Thymus (tissue), 11 donors: ENCODE measurements at regions not wholly inside any gene's neighbourhood (a gene's known extent, or its start where the extent isn't known, plus 50 kb on each side); places are given as distances from the start of the nearest gene placed in this dataset.
"Not testable (repeated sequence)": the region's sequence is repeated elsewhere in the genome, so short reads cannot be mapped to it uniquely, and the experiment has no call there.

Experiments
- DNase-seq, 9 donors: peaks; one replicate each; pipeline ENCODE4 v3.0.0-alpha.2; 2013; ENCODE audit warnings: low spot score in 9 of 9, low read depth in 6 of 9, missing footprints in 1 of 9
- H3K27ac ChIP-seq, 2 donors: one replicate each; pipeline ENCODE4 v1.5.1; 2013; ENCODE audit warnings: control low read depth in 1 of 2, low read depth in 1 of 2, low read length in 1 of 2, mild to moderate bottlenecking in 1 of 2, moderate library complexity in 1 of 2
- H3K27me3 ChIP-seq, 2 donors: one replicate each; pipeline ENCODE4 v1.5.1; 2013; ENCODE audit warnings: low read length in 1 of 2; ENCODE audit not compliant: control insufficient read depth in 2 of 2, insufficient read depth in 1 of 2
- H3K36me3 ChIP-seq, 2 donors: one replicate each; pipeline ENCODE4 v1.5.1; 2013; ENCODE audit warnings: low read length in 1 of 2, mild to moderate bottlenecking in 1 of 2, moderate library complexity in 1 of 2; ENCODE audit not compliant: control insufficient read depth in 2 of 2, insufficient read depth in 2 of 2
- H3K4me1 ChIP-seq, 2 donors: one replicate each; pipeline ENCODE4 v1.5.1; 2013; ENCODE audit warnings: low read length in 2 of 2; ENCODE audit not compliant: control insufficient read depth in 2 of 2, insufficient read depth in 2 of 2
- H3K4me3 ChIP-seq, 2 donors: one replicate each; pipeline ENCODE4 v1.5.1; 2013; ENCODE audit warnings: low read length in 2 of 2, control low read depth in 1 of 2, mild to moderate bottlenecking in 1 of 2
- H3K9me3 ChIP-seq, 2 donors: one replicate each; pipeline ENCODE4 v1.5.1; 2013; ENCODE audit warnings: low read length in 1 of 2, mild to moderate bottlenecking in 1 of 2; ENCODE audit not compliant: control insufficient read depth in 2 of 2, insufficient read depth in 1 of 2
- WGBS: extraction: QIAGEN DNeasy Blood & Tissue Kit; methylation state at CpG from one replicate; pipeline ENCODE4 v1.1.7; 2013; 5-methylcytosine and 5-hydroxymethylcytosine counted together
- donor health status: healthy.

DNA sequence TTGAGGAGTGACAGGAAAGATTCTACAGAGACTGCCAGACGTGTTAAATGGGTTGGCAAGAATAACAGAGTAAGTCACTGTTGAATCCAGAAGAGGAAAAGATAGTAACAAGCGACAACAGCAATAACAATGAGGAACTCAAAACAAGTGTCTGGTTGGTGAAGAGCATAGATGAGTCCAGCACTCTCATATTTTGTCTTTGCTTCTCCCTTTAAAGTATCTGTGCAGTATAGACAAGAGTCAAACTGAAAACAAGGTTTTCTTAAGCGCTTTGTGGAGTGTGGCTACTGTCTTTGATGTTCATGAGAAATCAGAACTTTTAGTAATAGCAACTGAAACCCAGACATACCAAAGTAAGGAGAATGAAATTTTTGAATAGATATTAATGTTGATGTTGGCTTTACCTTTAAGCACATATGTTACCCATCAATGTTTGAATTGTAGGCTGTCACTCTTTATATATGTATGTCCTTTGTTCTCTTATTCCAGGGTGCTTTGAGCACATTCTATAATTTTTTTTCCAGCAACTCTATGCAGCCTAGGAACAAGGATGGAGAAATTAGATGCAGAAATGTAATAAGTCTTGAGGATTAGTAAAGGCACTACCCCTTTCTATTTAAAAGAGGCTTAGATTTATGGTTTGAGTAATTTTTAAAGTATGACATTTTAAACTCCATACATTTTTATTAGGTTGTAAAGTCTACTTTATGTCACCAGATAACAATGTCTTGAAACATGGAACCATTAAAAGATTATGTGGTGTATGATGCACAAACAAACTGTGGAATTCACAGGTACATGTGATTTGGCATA, 185.5 kb downstream of the NFKBIZ start:
- no peaks in the 10 kb centered on the region for H3K36me3 ChIP-seq
- H3K9me3 ChIP-seq: peaks cover 0 to under 1% of the 10 kb centered on the region in 2 donors
- no peak overlapping the region for H3K4me3 ChIP-seq
- H3K4me1 ChIP-seq: no peaks in the 10 kb centered on the region
- H3K27ac ChIP-seq: no peak overlapping the region
- H3K27me3 ChIP-seq: no peaks in the 10 kb centered on the region
- no peak for DNase-seq
- 92% methylated on average over 3 of the region's 3 CpGs for WGBS

DNA sequence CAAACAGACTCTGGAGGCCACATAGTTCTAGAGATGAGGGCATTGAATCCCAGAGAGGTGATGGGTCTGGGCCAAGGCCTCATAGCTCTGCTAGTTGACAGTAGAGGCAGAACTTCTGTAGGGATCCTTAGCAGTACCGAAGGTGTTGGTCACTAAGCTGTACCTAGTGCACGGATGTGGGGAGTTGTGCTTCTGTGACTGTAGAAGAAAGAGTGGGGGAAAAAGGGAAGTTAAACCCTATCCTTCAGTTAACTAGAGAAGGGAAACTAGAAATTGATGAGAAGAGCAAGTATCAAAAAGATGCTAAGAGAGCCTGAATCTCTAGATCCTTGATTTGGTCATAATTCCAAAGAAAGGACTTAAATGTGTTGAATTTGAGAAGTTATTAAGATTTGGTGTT, 186.7 kb downstream of the NFKBIZ start:
- no peaks in the 10 kb centered on the region for H3K27me3 ChIP-seq
- no peak overlapping the region for H3K27ac ChIP-seq
- 38% methylated on average over 2 of the region's 2 CpGs for WGBS
- no peaks in the 10 kb centered on the region for H3K36me3 ChIP-seq
- H3K4me1 ChIP-seq: no peaks in the 10 kb centered on the region
- no peak overlapping the region for H3K4me3 ChIP-seq
- peaks cover 0 to 5% of the 10 kb centered on the region in 2 donors for H3K9me3 ChIP-seq
- no peak for DNase-seq

DNA sequence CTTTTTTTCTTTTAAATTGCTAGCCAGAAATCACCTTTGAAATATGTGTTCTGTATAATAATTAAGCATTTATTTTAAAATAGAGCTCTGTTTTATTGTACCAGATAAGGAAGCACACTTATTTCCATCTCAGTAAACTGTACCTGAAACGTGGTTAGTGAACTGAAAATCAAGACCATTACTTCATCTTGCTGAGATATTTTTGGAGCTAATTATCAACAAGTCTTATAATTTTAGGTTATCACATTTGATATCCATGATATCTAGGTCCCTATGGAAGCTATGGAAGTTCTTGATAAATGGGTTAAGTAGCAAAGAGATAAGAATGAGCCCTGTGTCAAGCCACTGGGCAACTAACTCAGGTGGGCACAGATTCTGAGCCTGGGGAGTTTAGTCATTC, 187.2 kb downstream of the NFKBIZ start:
- Histone ChIP-seq H3K9me3 (peaks cover 0 to 5% of the 10 kb centered on the region in 2 donors), H3K36me3 (no peaks in the 10 kb centered on the region), H3K27ac (no peak overlapping the region), H3K27me3 (no peaks in the 10 kb centered on the region), H3K4me3 (no peak overlapping the region), H3K4me1 (no peaks in the 10 kb centered on the region)
- 87% methylated on average over 1 of the region's 1 CpG for WGBS
- DNase-seq: no peak

DNA sequence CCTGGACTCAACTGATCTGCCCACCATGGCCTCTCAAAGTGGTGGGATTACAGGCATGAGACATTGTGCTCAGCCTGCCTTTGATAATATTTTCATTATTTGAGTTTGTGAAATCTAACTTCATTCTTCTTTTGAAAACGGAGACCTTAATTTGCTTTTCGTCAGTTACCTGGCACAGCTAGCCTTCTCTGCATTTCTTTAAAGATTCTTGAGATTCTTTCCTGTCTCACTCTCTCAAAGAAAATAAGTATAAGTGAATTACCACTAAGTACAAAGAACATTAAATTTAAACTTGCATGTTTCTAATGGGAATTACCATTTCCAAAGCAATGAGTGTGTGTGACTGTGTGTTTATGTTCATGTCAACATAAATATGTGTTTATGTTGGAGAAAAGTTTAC, 187.9 kb downstream of the NFKBIZ start:
- no peak overlapping the region for H3K4me3 ChIP-seq
- peaks cover 0 to 5% of the 10 kb centered on the region in 2 donors for H3K9me3 ChIP-seq
- H3K36me3 ChIP-seq: no peaks in the 10 kb centered on the region
- 96% methylated on average over 2 of the region's 2 CpGs for WGBS
- H3K4me1 ChIP-seq: no peaks in the 10 kb centered on the region
- H3K27ac ChIP-seq: no peak overlapping the region
- no peak for DNase-seq
- H3K27me3 ChIP-seq: no peaks in the 10 kb centered on the region

DNA sequence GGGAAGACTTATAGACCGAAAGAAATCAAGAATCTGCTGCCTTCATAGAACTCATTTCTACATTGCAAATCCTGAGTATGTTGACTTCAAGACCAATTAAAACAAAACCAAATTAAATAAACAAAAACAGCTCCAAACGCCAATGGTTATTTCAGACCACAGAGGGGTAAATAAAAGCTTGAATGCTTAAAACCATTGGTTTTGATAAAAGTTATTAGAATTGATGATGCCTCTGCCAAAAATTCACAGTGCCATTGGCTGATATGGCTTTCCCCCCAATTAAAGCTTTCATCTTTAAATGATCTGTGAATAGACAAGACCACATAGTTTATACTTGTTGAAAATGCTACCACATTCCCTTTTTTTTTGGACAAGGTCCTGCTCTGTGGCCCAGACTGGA, 188.5 kb downstream of the NFKBIZ start:
- no peak for DNase-seq
- H3K27me3 ChIP-seq: no peaks in the 10 kb centered on the region
- H3K27ac ChIP-seq: no peak overlapping the region
- H3K36me3 ChIP-seq: no peaks in the 10 kb centered on the region
- no peaks in the 10 kb centered on the region for H3K4me1 ChIP-seq
- no peak overlapping the region for H3K4me3 ChIP-seq
- peaks cover 0 to 5% of the 10 kb centered on the region in 2 donors for H3K9me3 ChIP-seq
- WGBS: 98% methylated on average over 2 of the region's 2 CpGs

DNA sequence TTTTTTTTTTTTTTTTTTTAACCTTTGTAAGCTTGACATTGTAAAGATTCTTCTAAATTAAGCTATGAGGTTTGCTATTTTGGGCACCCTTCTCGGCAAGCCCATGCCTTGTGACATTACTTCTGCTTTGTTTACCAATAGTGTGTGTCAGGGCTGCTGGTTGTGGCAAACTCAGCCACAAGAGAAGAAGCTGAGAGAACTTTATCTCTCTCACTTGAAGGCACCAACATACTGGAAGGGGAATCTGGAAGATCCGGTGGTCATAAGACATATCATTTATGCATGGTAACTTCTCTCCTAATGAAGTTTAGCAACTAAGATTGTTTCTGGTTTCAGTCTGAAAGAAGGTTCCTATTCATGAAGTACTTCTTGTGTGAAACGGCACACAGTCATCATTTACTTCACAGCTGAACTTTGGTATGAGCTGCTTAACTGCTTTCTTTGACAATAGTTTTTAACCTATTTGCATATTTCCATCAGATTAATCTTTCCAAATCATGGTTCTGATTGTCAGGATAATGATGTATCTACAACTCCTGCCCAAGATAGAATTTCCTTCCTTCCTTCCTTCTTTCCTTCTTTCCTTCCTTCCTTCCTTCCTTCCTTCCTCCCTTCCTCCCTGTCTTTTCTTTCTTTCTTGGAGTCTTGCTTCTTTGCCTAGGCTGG, 189.3 kb downstream of the NFKBIZ start:
- Histone ChIP-seq H3K9me3 (peaks cover 0 to 5% of the 10 kb centered on the region in 2 donors), H3K27ac (no peak overlapping the region), H3K36me3 (no peaks in the 10 kb centered on the region), H3K4me3 (no peak overlapping the region), H3K4me1 (no peaks in the 10 kb centered on the region), H3K27me3 (no peaks in the 10 kb centered on the region)
- DNase-seq: no peak
- 48% methylated on average over 3 of the region's 3 CpGs for WGBS

DNA sequence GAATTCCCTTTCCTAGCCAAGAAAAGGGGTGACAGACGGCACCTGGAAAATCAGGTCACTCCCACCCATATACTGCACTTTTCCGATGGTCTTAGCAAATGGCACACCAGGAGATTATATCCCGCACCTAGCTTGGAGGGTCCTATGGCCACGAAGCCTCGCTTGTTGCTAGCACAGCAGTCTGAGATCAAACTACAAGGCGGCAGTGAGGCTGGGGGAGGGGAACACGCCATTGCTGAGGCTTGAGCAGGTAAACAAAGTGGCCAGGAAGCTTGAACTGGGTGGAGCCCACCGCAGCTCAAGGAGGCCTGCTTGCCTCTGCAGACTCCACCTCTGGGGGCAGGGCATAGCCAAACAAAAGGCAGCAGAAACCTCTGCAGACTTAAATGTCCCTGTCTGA, 190.8 kb downstream of the NFKBIZ start:
- DNase-seq, H3K36me3 ChIP-seq, H3K4me3 ChIP-seq, H3K9me3 ChIP-seq, H3K27ac ChIP-seq, H3K4me1 ChIP-seq, H3K27me3 ChIP-seq: not testable (repeated sequence)
- 96% methylated on average over 8 of the region's 8 CpGs for WGBS

DNA sequence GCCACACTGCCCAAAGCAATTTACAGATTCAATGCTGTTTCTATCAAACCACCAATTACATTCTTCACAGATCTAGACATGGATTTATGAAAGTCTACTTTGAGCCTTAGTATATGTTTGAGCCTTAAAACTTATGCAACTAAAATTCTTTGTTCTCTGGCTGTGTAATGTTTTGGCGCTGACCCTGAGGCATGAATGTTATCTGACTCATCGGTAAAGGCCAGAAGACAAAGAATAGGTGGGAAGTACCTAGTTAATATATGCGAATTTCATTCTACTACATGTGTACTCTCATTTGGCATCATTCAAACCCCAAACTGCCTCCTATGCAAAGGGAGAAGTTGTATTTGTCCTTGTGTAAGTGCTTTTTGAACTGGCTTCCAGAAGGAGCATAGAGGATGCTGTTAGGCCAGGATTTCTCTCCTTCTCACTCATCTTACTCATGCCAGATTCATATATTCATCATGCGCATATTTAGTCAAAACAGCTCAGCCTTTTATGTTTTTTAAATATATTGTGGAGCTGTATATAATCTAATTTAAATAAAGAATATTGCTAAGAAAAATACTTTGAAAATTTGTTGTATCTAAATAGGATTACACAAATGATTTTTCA, 204.2 kb downstream of the NFKBIZ start:
- no peak overlapping the region for H3K4me3 ChIP-seq
- H3K27ac ChIP-seq: no peak overlapping the region
- no peaks in the 10 kb centered on the region for H3K9me3 ChIP-seq
- H3K27me3 ChIP-seq: no peaks in the 10 kb centered on the region
- peaks cover 0 to 3% of the 10 kb centered on the region in 2 donors for H3K4me1 ChIP-seq
- H3K36me3 ChIP-seq: no peaks in the 10 kb centered on the region
- no peak for DNase-seq
- 94% methylated on average over 4 of the region's 4 CpGs for WGBS

DNA sequence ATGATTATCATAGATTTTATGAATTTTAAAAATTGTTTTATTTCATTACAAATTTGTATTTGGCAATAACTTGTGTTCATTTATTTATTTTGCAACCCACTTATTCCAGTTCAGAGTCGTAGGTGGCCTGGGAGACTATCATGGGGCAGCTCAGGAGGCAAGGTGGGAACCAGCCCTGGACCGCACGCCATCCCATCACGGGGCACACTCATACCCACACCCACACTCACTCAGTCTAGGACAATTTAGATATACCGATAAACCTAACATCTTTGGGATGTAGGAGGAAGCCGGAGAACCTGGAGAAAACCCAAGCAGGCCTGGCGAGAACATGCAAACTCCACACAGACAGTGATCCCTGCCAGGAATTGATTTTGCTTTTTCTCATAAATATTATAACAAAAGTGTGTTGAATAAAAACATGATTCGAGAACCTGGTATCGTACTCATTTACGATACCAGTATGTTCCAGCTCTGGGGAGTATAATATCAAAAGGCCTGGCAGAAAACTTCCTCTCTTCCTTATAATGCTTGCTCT, 205.3 kb downstream of the NFKBIZ start:
- Histone ChIP-seq H3K9me3 (no peaks in the 10 kb centered on the region), H3K27ac (no peak overlapping the region), H3K27me3 (no peaks in the 10 kb centered on the region), H3K36me3 (no peaks in the 10 kb centered on the region), H3K4me1 (peaks cover 0 to 8% of the 10 kb centered on the region in 2 donors), H3K4me3 (no peak overlapping the region)
- WGBS: 98% methylated on average over 10 of the region's 10 CpGs
- no peak for DNase-seq
